ENCODE measurements at regions not wholly inside any gene's neighbourhood (a gene's known extent, or its start where the extent isn't known, plus 50 kb on each side); places are given as distances from the start of the nearest gene placed in this dataset.

DNA sequence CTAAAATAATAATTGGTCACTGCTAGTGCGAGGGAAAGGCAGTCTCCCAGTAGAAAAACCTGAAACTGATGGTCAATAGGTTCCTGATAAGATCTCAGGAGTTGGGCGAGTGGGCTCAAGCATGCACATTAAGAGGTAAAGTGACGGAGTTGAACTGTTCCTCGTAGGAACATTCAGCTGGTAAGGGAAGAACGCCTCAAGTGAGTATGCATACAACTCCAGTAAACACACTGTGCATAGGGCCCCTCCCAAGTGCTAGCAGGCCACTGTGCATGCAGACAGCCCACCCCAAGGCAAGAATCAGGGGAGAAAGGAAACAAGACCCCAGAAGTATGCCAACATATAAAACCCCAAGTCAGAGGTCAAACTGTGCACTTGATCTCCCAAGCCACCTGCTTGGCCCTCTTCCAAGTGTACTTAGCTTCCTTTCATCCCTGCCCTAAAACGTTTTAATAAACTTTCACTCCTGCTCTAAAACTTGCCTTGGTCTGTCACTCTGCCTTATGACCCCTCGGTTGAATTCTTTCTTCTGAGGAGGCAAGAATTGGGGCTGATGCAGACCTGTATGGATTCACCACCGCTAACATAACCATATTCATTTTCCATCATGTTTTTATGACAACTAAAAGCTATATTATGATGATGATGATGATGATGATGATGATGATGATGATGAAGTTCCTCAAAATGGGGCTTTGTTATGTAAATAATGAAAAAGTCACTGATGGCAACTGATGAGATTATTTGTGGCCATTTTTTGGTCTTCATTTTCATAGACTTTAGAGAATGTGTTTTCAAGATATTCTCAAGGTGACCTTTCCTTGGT, 118.0 kb upstream of the RAB27B start:
- TF ChIP-seq, protein P1, sequence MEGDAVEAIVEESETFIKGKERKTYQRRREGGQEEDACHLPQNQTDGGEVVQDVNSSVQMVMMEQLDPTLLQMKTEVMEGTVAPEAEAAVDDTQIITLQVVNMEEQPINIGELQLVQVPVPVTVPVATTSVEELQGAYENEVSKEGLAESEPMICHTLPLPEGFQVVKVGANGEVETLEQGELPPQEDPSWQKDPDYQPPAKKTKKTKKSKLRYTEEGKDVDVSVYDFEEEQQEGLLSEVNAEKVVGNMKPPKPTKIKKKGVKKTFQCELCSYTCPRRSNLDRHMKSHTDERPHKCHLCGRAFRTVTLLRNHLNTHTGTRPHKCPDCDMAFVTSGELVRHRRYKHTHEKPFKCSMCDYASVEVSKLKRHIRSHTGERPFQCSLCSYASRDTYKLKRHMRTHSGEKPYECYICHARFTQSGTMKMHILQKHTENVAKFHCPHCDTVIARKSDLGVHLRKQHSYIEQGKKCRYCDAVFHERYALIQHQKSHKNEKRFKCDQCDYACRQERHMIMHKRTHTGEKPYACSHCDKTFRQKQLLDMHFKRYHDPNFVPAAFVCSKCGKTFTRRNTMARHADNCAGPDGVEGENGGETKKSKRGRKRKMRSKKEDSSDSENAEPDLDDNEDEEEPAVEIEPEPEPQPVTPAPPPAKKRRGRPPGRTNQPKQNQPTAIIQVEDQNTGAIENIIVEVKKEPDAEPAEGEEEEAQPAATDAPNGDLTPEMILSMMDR (IDR thresholded peaks at IDR 0.05; ENCODE audit: low read depth, low read length, poor library complexity, severe bottlenecking) = no peak
- no peak for TF ChIP-seq EZH2phosphoT487 (IDR thresholded peaks at IDR 0.05; ENCODE audit: borderline replicate concordance, low read length)
